ENCODE measurements at regions not wholly inside any gene's neighbourhood (a gene's known extent, or its start where the extent isn't known, plus 50 kb on each side); places are given as distances from the start of the nearest gene placed in this dataset.

DNA sequence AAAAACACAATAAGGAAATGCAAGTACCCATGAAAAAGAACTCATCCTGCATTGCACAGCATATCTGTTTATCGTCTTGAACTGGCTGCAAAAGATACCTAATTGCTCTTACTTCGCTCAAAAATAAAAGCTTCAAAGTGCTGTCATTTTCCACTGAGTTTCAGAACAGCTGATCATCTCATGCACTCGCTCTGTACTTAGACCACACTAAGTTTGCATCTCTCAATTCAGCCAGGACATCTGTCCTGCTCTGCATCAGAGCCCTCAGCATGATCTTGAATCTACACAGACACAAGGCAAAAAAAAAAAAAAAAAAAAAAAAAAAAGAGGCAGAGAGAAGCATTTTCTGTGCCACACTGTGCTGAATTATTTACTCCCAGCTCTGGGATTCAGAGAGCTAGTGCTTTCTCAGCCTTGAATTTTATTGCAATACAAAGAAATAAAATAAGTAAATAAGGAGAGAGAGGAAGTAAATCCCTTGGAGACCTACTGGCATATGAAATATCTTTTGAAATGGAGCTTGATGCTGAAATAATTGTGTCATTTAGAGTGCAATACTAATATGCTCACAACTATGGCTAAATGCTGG, 81.3 kb downstream of the PPP1R2C start:
- H3K36me3 ChIP-seq (ENCODE audit: control insufficient read depth in 2 of 2, insufficient read depth in 1 of 2, low read length in 2 of 2): no peaks in the 10 kb centered on the region
- ChIA-PET POLR2A (no interaction called here), CTCF (interaction anchor here (0.6 kb wide), 1 partner anchor 1568 kb away, joined by 5 read pairs; no protein-coding TSS in a partner anchor)
- H3K9me3 ChIP-seq (ENCODE audit: control insufficient read depth, insufficient read depth, low read depth, low read length): no peaks in the 10 kb centered on the region
- H3K4me1 ChIP-seq (ENCODE audit: control insufficient read depth, insufficient read depth, low read length): no peaks in the 10 kb centered on the region
- H3K4me3 ChIP-seq (ENCODE audit: low read depth, low read length): no peak overlapping the region
- TF ChIP-seq ZNF121 (tag by site-specific recombination; IDR thresholded peaks at IDR 0.05): no peak
- no peak for TF ChIP-seq ZNF623 (tag by site-specific recombination; IDR thresholded peaks at IDR 0.05)
- no peak for TF ChIP-seq ZNF132 (tag by site-specific recombination; IDR thresholded peaks at IDR 0.05; ENCODE audit: borderline replicate concordance)
- no peak for TF ChIP-seq ZFP69B (tag by site-specific recombination; IDR thresholded peaks at IDR 0.05)
- TF ChIP-seq ZNF792 (tag by site-specific recombination; IDR thresholded peaks at IDR 0.05): no peak
- TF ChIP-seq ZNF341 (tag by site-specific recombination; IDR thresholded peaks at IDR 0.05; ENCODE audit: low read depth): no peak
- no peak for TF ChIP-seq ZNF664 (tag by site-specific recombination; IDR thresholded peaks at IDR 0.05)
- no peak for TF ChIP-seq MYNN (tag by site-specific recombination; IDR thresholded peaks at IDR 0.05; ENCODE audit: borderline replicate concordance)
- no peak for TF ChIP-seq BCL11A (tag by site-specific recombination; IDR thresholded peaks at IDR 0.05; ENCODE audit: low read depth)
- TF ChIP-seq ZNF248 (tag by site-specific recombination; IDR thresholded peaks at IDR 0.05): no peak
- no peak for TF ChIP-seq EGR2 (tag by site-specific recombination; IDR thresholded peaks at IDR 0.05; ENCODE audit: low read depth)
- TF ChIP-seq KLF10 (tag by site-specific recombination; IDR thresholded peaks at IDR 0.05): no peak
- no peak overlapping the region for H3K27ac ChIP-seq (ENCODE audit: extremely low read depth, low read depth, low read length)

DNA sequence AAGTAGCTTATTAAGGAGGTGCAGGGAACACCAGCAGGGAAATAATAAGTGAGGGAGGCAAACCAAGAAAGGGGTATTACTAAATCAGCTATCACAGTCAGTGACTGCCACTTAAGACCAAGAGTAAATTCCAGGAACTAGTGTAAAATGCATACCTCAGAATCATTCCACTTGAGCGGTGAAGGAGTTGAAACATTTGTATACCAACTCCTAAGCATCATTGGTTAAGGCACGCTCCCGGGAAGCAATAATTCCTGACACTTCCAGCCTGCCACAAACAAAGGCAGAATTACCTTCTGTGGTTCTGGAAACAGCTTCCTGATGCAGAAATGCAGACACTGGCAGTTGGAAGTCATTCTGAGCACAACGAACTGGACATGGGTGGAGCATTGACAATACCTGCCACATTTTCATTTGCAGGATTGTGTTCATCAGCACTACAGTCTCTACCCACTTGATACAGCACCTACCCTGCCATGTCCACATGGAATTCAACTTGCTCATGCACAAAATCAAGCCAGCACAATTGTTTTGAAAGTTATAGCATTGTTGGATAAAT, 82.1 kb downstream of the PPP1R2C start:
- CTCF ChIA-PET: interaction anchor here (0.5 to 0.6 kb wide), 2 partner anchors 196 to 1569 kb away, joined by 4 to 5 read pairs; no protein-coding TSS in a partner anchor
- no peaks in the 10 kb centered on the region for H3K36me3 ChIP-seq (ENCODE audit: control insufficient read depth in 2 of 2, insufficient read depth in 1 of 2, low read length in 2 of 2)
- H3K9me3 ChIP-seq (ENCODE audit: control insufficient read depth, insufficient read depth, low read depth, low read length): no peaks in the 10 kb centered on the region
- H3K27ac ChIP-seq (ENCODE audit: extremely low read depth, low read depth, low read length): no peak overlapping the region
- H3K4me1 ChIP-seq (ENCODE audit: control insufficient read depth, insufficient read depth, low read length): no peaks in the 10 kb centered on the region
- no peak overlapping the region for H3K4me3 ChIP-seq (ENCODE audit: low read depth, low read length)
- POLR2A ChIA-PET: no interaction called here
- no peak for TF ChIP-seq ZNF585B (tag by site-specific recombination; IDR thresholded peaks at IDR 0.05)
- TF ChIP-seq ZNF623 (tag by site-specific recombination; IDR thresholded peaks at IDR 0.05): no peak
- no peak for TF ChIP-seq ZNF664 (tag by site-specific recombination; IDR thresholded peaks at IDR 0.05)
- TF ChIP-seq SP3 (tag by site-specific recombination; IDR thresholded peaks at IDR 0.05): no peak
- no peak for TF ChIP-seq MZF1 (tag by site-specific recombination; IDR thresholded peaks at IDR 0.05; ENCODE audit: borderline replicate concordance)
- TF ChIP-seq, protein P1, sequence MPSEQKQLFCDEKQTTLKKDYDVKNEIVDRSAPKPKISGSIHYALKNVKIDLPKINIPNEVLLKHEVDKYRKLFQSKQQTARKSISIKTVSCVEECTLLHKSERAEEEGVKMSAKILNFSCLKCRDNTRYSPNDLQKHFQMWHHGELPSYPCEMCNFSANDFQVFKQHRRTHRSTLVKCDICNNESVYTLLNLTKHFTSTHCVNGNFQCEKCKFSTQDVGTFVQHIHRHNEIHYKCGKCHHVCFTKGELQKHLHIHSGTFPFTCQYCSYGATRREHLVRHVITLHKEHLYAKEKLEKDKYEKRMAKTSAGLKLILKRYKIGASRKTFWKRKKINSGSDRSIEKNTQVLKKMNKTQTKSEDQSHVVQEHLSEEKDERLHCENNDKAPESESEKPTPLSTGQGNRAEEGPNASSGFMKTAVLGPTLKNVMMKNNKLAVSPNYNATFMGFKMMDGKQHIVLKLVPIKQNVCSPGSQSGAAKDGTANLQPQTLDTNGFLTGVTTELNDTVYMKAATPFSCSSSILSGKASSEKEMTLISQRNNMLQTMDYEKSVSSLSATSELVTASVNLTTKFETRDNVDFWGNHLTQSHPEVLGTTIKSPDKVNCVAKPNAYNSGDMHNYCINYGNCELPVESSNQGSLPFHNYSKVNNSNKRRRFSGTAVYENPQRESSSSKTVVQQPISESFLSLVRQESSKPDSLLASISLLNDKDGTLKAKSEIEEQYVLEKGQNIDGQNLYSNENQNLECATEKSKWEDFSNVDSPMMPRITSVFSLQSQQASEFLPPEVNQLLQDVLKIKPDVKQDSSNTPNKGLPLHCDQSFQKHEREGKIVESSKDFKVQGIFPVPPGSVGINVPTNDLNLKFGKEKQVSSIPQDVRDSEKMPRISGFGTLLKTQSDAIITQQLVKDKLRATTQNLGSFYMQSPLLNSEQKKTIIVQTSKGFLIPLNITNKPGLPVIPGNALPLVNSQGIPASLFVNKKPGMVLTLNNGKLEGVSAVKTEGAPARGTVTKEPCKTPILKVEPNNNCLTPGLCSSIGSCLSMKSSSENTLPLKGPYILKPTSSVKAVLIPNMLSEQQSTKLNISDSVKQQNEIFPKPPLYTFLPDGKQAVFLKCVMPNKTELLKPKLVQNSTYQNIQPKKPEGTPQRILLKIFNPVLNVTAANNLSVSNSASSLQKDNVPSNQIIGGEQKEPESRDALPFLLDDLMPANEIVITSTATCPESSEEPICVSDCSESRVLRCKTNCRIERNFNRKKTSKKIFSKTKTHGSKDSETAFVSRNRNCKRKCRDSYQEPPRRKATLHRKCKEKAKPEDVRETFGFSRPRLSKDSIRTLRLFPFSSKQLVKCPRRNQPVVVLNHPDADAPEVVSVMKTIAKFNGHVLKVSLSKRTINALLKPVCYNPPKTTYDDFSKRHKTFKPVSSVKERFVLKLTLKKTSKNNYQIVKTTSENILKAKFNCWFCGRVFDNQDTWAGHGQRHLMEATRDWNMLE (tag by site-specific recombination; conservative IDR thresholded peaks at IDR 0.05; ENCODE audit: low read depth): no peak
- no peak for TF ChIP-seq ZNF302 (tag by site-specific recombination; IDR thresholded peaks at IDR 0.05; ENCODE audit: low read depth)
- TF ChIP-seq ZNF701 (tag by site-specific recombination; IDR thresholded peaks at IDR 0.05): no peak
- no peak for TF ChIP-seq ZNF677 (tag by site-specific recombination; IDR thresholded peaks at IDR 0.05)
- TF ChIP-seq ZNF221 (tag by site-specific recombination; IDR thresholded peaks at IDR 0.05; ENCODE audit: borderline replicate concordance): no peak
- TF ChIP-seq HOXD13 (CRISPR knock-in tag; IDR thresholded peaks at IDR 0.05; ENCODE audit: borderline replicate concordance): no peak
- TF ChIP-seq ZNF629 (tag by site-specific recombination; IDR thresholded peaks at IDR 0.05): no peak
- TF ChIP-seq ZNF324 (tag by site-specific recombination; IDR thresholded peaks at IDR 0.05): no peak
- TF ChIP-seq, protein P2, sequence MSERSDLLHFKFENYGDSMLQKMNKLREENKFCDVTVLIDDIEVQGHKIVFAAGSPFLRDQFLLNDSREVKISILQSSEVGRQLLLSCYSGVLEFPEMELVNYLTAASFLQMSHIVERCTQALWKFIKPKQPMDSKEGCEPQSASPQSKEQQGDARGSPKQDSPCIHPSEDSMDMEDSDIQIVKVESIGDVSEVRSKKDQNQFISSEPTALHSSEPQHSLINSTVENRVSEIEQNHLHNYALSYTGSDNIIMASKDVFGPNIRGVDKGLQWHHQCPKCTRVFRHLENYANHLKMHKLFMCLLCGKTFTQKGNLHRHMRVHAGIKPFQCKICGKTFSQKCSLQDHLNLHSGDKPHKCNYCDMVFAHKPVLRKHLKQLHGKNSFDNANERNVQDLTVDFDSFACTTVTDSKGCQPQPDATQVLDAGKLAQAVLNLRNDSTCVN (tag by site-specific recombination; optimal IDR thresholded peaks at IDR 0.05): no peak
- TF ChIP-seq MYNN (tag by site-specific recombination; IDR thresholded peaks at IDR 0.05; ENCODE audit: borderline replicate concordance): no peak
- TF ChIP-seq ZNF184 (tag by site-specific recombination; IDR thresholded peaks at IDR 0.05): no peak
- TF ChIP-seq GLI2 (tag by site-specific recombination; IDR thresholded peaks at IDR 0.05; ENCODE audit: borderline replicate concordance, low read depth): no peak
- TF ChIP-seq ZNF660 (tag by site-specific recombination; IDR thresholded peaks at IDR 0.05): no peak

Data from HEK293 (cell line).